Muscle of leg (tissue), 3 donors: ENCODE measurements at regions not wholly inside any gene's neighbourhood (a gene's known extent, or its start where the extent isn't known, plus 50 kb on each side); places are given as distances from the start of the nearest gene placed in this dataset.

Source experiments
- DNase-seq: peaks from one replicate; pipeline ENCODE4 v3.0.0; 2013
- H3K27ac ChIP-seq: one replicate; pipeline ENCODE4 v1.5.1; 2013; ENCODE audit warnings: mild to moderate bottlenecking, low read length, control low read depth
- H3K27me3 ChIP-seq: one replicate; pipeline ENCODE4 v1.6.1; 2013; ENCODE audit warnings: low read length; ENCODE audit not compliant: control insufficient read depth, insufficient read depth
- H3K36me3 ChIP-seq: one replicate; pipeline ENCODE4 v1.6.1; 2013; ENCODE audit warnings: low read length; ENCODE audit not compliant: control insufficient read depth, insufficient read depth
- H3K4me1 ChIP-seq: one replicate; pipeline ENCODE4 v1.6.1; 2013; ENCODE audit warnings: low read length; ENCODE audit not compliant: control insufficient read depth, insufficient read depth
- H3K4me3 ChIP-seq: one replicate; pipeline ENCODE4 v1.5.1; 2013; ENCODE audit warnings: low read length, control low read depth
- H3K9me3 ChIP-seq: replicated peaks from 2 replicates; pipeline ENCODE4 v1.6.1; 2013; ENCODE audit warnings: low read depth, low read length; ENCODE audit not compliant: control insufficient read depth
- WGBS: methylation state at CpG from one replicate; pipeline ENCODE4 v1.1.5; 2013; ENCODE audit warnings: missing lambda C conversion rate; ENCODE audit not compliant: insufficient coverage; 5-methylcytosine and 5-hydroxymethylcytosine counted together

DNA sequence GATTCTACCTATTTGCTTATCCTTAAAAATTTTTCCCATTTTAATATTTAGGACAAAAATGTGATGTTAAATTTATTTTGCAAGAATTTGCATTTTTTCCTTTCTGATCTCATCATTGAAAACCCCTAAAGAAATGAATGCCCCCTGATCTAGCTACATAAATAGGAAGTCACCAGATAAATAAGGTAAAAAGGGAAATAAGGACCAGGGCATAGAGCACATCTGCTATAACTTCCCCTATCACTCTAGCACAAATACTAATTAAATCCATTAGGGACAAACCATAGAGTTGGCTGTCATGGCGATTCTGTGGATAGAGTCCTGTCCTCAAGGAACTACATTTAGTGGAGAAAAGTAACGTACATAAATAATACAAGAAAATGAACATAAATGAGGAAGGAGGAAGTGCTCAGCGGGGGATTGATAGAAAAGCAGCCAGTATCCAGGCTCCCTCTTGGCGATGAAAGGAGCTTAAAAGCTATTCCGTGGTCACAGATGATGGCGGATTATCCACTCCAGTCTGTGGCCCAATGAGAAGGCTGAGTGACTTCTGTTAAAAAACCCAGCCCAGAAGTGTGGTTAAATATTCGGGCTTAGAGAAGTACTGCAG is 76.9 kb upstream of the RPL34 start:
- WGBS: 68% methylated on average over 5 of the region's 7 CpGs
- Histone ChIP-seq H3K36me3 (no peaks in the 10 kb centered on the region), H3K27ac (no peak overlapping the region), H3K27me3 (no peaks in the 10 kb centered on the region), H3K4me3 (no peak overlapping the region), H3K9me3 (peaks cover 12% of the 10 kb centered on the region), H3K4me1 (no peaks in the 10 kb centered on the region)
- no peak for DNase-seq

DNA sequence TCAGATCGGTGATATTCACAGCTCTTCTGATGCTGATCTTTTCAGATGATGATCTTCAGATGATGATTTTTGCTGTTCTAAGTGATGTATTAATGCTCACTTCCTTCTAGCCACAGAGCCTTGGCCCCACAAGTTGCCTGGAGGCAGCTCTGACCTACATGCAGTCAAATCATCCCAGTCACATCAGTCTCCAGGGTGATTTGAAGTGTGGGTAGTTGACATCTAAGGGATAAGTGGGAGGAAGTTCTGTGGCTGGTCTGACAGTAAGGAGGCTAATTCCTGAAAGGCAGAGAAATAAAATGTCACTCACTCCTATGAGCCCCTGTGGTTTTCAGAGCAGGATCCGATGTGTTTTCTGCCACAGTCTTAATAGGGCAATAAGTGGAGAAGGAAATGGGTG is 79.8 kb upstream of the RPL34 start:
- Histone ChIP-seq H3K36me3 (no peaks in the 10 kb centered on the region), H3K27ac (no peak overlapping the region), H3K27me3 (no peaks in the 10 kb centered on the region), H3K4me1 (no peaks in the 10 kb centered on the region), H3K4me3 (no peak overlapping the region), H3K9me3 (no peaks in the 10 kb centered on the region)
- DNase-seq: no peak
- 43% methylated on average over 1 of the region's 2 CpGs for WGBS

DNA sequence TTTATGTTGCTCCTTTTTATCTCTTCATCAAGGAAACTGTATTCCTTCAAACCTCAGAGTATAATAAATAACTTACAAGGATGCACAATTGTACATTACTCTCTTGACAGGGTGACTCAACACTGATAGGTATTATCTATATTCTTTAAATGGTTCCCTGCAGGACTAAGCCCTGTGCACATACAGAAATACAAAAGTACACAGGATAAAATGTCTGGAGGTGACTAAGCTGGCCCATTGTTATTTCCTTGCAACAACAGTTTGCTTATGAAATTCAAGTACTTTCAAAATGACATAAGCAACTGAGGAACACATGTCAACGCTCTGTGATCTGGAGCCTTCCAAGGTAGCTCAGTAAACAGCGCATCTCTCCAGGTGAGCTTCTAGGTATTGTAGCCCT is 83.8 kb upstream of the RPL34 start:
- Histone ChIP-seq H3K4me3 (no peak overlapping the region), H3K27me3 (no peaks in the 10 kb centered on the region), H3K4me1 (no peaks in the 10 kb centered on the region), H3K9me3 (no peaks in the 10 kb centered on the region), H3K27ac (no peak overlapping the region), H3K36me3 (no peaks in the 10 kb centered on the region)
- 100% methylated on average over 2 of the region's 2 CpGs for WGBS
- DNase-seq: no peak

DNA sequence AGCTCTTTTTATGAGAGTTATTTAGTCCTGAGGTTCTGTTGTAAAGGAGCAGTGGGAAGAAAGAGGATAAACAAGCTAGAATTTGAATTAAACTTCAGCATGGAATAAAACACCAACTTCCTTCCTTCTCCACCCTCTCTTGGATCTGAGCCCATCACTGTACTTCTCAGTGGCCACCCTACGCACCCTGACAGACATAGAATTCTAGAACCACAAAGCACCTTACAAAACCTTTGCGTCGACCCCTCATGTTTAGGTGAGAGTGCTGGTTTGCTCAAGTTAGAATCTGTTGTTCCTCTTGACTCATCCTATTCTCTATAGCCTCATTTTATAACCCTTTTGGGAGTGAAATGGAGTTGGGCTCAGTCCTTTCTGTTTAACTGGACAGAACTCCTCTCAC is 84.6 kb upstream of the RPL34 start:
- WGBS: no CpG with 5 or more reads among the region's 3 CpGs
- no peak for DNase-seq
- H3K4me1 ChIP-seq: no peaks in the 10 kb centered on the region
- no peaks in the 10 kb centered on the region for H3K9me3 ChIP-seq
- no peaks in the 10 kb centered on the region for H3K27me3 ChIP-seq
- H3K27ac ChIP-seq: no peak overlapping the region
- H3K4me3 ChIP-seq: no peak overlapping the region
- H3K36me3 ChIP-seq: no peaks in the 10 kb centered on the region

DNA sequence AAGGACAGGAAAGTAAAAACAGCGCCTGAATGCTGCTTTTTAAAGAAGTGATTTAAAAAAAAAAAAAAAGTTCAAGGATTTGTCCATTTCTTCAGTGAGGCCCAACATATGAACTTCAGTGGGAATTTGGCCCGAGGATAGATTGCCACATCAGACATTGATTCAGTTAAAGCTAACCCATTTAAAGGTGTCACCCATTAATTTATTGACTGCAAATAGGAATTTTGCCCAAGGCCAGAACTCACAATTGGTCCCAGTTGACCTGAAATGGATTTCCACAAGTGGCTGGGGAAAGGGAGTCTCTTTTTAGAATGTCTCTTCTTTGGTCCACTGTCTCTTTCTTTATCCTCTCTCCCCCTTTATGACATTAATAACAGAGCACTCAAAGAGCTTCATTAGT is 86.5 kb upstream of the RPL34 start:
- Histone ChIP-seq H3K9me3 (no peaks in the 10 kb centered on the region), H3K4me3 (no peak overlapping the region), H3K4me1 (no peaks in the 10 kb centered on the region), H3K27ac (no peak overlapping the region), H3K36me3 (no peaks in the 10 kb centered on the region), H3K27me3 (no peaks in the 10 kb centered on the region)
- DNase-seq: no peak
- WGBS: 42% methylated on average over 2 of the region's 2 CpGs

DNA sequence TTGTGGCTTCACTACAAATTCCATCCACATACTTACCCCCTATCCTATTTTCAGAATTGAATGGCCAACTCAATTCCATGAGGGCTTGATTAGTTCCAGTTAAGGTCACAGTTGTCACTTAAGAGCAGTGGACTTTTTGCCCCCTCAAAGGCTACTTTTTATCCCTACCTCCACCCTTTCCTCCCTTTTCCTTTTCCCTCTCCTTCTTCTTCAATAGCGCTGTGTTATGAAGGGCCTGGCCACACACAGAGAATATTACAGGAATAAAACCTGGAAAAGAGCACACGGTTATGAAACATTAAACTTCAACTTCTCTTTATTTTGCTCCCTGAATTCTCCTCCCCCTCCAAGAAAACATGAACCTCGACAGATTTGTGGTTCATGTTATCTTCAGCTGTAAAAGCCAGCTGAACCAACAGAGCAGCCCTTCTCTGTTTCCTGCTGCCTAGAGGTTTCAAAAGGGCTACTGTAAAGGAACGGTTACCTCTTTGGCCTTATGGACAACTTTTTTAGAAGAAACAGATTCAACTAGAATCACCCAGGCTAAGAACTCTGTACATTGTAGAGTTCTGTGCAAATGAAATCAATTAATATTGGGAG is 87.0 kb upstream of the RPL34 start:
- Histone ChIP-seq H3K27me3 (no peaks in the 10 kb centered on the region), H3K4me1 (no peaks in the 10 kb centered on the region), H3K27ac (no peak overlapping the region), H3K9me3 (no peaks in the 10 kb centered on the region), H3K4me3 (no peak overlapping the region), H3K36me3 (no peaks in the 10 kb centered on the region)
- 0% methylated on average over 2 of the region's 4 CpGs for WGBS
- DNase-seq: no peak

DNA sequence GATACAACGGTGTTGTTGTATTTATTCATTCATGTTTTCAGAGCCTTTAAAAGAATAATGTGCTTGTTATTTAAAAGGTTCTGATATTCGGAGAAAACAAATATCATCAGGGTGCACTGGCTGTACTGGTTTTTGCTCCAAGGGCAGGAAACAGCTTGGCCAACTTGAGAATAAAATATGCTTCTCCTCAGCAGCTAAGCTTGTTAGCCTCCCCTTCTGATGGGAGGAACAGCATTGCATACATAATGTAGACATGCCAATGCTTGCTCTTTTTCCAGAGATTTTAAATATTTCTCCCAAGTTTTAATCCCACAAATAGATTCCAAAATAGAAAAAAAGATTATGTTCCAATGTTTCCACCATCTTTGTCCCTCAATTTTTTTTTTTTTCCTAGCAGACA is 87.6 kb upstream of the RPL34 start:
- H3K9me3 ChIP-seq: no peaks in the 10 kb centered on the region
- H3K36me3 ChIP-seq: no peaks in the 10 kb centered on the region
- no peak overlapping the region for H3K4me3 ChIP-seq
- 71% methylated on average over 1 of the region's 2 CpGs for WGBS
- no peaks in the 10 kb centered on the region for H3K27me3 ChIP-seq
- H3K27ac ChIP-seq: no peak overlapping the region
- DNase-seq: no peak
- no peaks in the 10 kb centered on the region for H3K4me1 ChIP-seq

DNA sequence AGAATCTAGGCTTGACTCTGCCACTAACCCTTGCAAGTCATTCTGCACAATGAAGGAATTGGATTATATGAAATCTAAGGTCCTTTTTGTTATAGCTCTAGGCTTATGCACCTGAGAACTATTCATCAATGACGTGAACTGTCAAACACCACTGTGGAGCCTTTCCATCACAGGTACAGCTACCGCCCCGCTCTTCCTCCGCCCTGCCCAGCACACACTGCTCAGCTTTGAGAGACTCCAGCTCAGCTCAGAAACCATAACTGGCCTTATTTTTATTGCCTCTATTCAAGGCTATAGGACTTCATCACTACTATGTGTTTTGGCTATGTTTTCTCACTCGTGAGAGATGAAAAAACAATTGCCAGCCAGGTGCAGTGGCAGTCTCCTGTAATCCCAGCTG is 88.2 kb upstream of the RPL34 start:
- H3K36me3 ChIP-seq: no peaks in the 10 kb centered on the region
- H3K27me3 ChIP-seq: no peaks in the 10 kb centered on the region
- no peak for DNase-seq
- no peaks in the 10 kb centered on the region for H3K4me1 ChIP-seq
- no peaks in the 10 kb centered on the region for H3K9me3 ChIP-seq
- 75% methylated on average over 4 of the region's 5 CpGs for WGBS
- no peak overlapping the region for H3K27ac ChIP-seq
- H3K4me3 ChIP-seq: no peak overlapping the region

DNA sequence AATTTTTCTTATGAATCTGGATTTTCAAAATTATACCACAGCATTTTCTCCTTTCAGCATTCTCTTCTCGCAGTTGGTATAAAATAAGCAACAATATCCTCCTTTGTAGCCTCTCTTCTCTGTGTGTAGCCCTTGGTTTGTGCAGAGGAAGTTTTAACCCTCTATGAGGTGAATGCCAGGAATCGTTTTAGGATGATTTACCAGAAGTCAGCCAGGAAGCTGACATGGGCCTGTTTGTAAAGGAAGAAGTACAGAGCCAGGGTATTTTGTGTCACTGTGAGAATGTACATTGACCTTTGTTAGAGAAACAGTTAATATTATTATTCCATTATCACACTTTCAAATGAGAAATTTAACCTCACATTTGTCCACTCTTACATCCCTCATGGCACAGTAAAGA is 88.9 kb upstream of the RPL34 start:
- Histone ChIP-seq H3K4me3 (no peak overlapping the region), H3K27me3 (no peaks in the 10 kb centered on the region), H3K36me3 (no peaks in the 10 kb centered on the region), H3K4me1 (no peaks in the 10 kb centered on the region), H3K27ac (no peak overlapping the region), H3K9me3 (no peaks in the 10 kb centered on the region)
- peak; percentile 8 for DNase-seq
- WGBS: no CpG with 5 or more reads among the region's 2 CpGs

DNA sequence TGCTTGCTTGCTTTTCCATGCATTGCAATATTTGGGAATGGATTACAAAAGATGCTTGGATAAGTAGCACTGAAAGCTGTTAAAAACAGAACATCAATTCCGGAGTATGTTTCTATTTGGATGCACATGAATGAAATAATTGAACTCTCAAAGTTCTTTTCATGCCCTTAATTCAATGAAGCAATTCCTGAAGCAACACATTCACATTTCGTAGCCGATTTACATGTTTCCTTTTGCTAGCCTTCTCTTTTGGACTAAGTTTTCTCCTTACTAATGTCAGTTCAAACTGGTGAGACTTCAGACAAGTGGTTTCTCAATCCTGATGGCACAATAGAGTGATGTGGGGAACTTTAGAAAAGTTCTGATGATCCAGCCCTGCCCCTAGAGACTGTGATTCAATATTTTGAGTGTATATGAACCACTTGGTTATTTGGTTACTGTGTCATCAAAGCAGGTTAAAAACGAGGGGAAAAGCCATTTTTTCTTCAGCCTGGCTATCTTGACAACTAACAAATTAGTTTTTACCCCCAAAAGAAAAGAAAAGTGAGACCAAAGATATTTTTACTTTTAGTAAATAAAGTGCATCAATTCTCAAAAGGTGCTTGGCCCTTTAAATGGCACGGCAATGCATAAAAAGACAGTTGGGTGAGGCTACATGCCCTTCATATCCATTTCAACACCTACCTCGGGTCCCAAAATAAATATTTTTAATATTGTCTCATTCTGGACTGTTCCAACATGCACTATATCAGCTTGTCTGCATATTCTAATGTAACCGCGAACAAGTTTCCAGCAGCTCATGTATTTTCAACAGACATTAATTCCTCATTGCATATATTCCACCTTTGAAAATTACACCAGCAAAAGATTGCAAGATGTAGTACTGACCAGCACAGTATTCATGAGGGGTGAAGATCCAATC is 90.1 kb upstream of the RPL34 start:
- H3K4me1 ChIP-seq: no peaks in the 10 kb centered on the region
- H3K4me3 ChIP-seq: no peak overlapping the region
- no peaks in the 10 kb centered on the region for H3K9me3 ChIP-seq
- WGBS: 86% methylated on average over 2 of the region's 8 CpGs
- no peaks in the 10 kb centered on the region for H3K36me3 ChIP-seq
- H3K27me3 ChIP-seq: no peaks in the 10 kb centered on the region
- DNase-seq: no peak
- no peak overlapping the region for H3K27ac ChIP-seq
